GM19395 (cell line): ENCODE measurements at regions not wholly inside any gene's neighbourhood (a gene's known extent, or its start where the extent isn't known, plus 50 kb on each side); places are given as distances from the start of the nearest gene placed in this dataset.

ENCODE experiments used
- ATAC-seq: cut with Tn5 transposase; IDR thresholded peaks from one replicate; pipeline ENCODE4 v1.9.1; 2021; ENCODE audit warnings: mild to moderate bottlenecking, moderate library complexity; ENCODE audit not compliant: unreplicated experiment

DNA sequence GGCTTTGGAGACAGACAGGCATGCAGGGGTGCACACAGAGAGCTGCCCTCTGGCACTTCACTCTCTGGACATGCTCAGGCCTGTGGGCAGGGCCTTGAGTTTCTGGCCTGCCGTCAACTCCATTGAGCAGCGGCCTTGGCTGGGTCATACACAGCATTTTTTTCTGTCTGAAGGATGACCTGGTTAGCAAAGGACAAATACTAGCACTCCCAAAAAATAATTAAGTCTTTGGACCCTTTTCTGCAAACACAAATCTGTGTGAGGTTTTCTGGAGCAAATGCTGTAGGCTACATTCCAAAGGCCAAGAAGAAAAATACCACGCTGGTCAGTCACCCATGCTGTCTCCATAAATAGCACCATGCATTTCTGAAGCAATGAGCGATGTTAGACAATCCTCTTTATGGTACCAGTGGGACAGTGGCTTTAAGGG is 124.7 kb upstream of the CTAGE1 start:
- ATAC-seq, result no peak

DNA sequence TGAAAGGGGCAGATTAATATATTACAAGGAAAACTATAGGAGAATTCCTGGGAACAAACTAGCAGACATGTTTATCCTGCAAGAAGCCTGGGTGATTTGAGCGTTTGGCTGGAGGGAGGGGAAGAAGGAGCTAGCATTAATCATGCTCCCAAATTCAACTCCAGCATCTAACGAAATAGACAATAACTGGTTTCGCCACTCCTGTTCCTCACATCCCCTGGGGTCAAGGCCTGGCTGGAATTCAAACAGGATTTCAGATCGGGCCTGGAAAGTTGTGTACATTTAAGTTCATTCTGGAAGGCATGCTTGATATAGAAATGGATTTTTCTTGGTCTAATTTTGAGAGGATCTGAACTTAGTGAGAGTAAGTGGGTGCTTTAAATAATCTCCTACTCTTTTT is 126.1 kb upstream of the CTAGE1 start:
- no peak for ATAC-seq

DNA sequence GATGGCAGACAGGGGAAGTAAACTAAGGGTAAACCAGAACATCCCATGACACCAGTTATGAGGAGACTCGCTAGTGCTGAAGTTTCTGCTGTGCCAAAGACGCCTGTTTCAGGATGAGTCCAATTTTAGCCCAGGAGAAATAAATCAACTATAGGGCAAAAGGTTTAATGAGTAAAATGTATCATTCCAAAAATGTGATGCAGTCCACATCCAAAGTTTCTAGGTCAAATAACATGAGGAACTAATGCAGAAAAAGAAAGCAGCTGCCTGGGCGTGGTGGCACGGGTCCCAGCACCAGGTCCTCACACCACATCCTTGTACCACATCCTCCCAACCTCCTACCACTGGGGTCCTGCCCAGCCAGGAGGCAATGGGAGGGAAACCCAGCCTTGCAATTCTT is 126.9 kb upstream of the CTAGE1 start:
- ATAC-seq, result no peak

DNA sequence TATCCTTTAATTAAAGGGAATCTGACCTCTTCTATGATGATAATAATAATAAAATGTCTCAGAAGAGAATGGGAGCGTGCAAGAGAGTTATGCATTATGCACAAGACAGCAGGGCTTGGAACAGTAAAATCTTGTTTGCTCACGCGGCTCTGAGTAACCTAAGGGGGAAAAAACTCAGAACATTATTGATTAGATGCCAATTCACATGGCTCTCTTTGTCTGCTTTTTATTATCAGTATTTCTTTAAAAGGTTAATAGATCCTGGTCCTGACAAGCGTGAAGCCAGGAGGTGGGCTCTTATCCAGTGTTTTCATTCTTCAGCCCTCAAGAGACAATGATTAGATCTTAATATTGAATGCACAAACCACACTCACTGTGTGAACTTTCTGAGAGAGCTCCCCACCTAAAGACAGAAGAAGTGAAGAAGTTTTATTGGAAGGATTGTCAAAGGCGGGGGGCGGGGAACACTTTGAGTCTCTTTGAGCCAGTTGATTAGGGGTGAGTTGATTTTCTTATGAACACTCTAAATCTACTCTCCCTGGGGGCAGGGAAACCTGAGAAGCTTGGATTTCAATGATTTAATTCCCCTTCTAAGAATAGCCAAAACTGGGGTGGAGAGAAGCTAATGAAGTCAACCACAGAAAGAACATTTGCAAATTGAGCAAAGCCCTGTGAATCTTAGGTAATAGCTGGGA is 127.5 kb upstream of the CTAGE1 start:
- no peak for ATAC-seq

DNA sequence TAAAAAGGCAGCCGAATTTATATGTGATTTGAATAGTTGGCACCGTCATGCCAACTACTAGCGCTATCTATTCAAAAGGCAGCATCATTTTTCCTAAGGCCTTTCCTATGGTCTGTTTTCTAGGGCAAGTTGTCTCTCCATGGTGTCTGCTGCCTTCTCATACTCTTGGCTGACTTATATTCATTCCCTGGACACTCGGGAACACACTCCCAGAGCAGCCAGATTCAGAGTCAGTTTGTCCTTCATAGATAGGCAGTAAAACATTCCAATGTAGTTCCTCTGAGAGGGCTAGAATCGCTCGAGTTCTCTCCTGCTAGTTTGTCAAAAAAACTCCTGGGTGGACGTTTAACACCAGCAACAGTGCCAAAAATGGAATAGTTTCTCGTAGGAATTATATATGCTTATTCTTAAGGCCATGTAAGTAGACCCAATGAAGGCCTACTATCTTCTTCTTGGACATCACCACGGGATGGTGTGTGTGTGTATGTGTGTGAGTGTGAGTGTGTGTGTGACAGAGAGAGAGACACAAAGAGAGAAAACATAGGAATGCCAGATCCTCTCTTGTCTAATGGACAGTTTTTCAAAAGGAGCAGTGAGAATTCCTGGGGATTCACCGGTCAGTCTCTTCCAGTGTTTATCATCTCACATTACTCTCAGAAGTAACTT is 129.3 kb upstream of the CTAGE1 start:
- ATAC-seq, result no peak

DNA sequence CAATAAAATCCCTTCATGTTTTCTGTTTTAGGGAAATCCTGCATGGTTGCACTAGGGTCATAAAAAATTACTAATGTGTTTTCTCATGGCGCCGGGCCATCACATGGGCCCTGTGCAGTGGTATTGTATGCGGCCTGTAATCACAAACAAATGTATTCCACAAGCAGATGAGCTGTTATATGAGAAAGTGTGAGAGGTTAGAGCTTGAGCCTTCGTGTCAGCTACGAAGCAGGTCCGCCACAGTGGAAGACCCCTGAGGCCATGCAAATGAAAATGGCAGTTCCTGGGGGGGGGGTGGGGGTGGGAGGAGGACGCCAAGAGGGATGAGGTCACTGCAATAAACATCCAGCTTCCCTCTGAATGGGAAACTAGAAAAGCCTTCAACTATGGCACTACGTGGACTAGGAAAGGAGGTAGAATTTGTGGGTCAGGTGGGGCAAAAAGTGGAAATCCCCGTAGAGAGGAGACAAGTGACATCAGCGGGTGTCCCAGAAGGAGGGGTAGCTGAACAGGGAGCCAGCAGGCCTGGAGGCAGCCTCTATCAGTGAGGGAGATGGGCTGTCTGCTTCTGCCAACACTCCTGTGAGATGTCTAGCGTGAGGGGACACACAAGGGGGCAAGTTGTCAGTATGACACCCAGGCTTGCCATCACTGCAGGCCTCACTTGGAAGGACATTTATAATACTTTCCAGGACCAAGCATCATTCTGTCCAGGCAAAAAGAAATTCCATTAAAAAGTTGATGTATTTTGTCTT is 130.3 kb upstream of the CTAGE1 start:
- no peak for ATAC-seq

DNA sequence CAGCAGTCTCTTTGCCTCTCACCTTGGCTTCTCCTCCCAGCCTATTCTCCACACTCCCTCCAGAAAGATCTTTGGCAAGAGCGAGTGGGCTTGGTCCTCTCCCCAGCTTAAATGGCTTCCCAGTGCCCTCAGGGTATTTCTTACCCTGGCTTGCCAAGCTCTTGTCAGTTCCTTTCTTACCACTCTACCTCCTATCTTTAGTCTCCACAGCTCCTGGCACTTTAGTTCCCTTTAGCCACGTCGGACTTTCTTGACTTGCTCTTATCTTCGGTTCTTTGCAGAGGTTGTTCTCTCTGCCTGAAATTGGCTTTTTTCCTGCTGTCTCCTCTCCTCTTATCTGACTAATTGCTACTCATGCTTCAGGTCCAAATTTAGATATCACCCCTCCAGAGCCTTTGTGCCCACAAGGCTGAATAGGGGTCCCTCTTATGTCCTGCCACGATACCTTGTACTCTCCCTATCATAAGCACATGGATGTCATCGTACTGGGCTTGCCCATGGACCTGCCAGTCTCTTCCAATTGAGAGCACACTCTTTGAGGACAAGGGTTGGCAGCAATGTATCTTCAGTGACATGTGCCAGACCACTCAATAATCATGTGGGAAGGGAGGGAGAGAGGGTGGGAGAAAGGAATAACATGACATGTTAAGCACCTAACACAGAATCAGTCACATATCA is 131.7 kb upstream of the CTAGE1 start:
- ATAC-seq, result no peak

DNA sequence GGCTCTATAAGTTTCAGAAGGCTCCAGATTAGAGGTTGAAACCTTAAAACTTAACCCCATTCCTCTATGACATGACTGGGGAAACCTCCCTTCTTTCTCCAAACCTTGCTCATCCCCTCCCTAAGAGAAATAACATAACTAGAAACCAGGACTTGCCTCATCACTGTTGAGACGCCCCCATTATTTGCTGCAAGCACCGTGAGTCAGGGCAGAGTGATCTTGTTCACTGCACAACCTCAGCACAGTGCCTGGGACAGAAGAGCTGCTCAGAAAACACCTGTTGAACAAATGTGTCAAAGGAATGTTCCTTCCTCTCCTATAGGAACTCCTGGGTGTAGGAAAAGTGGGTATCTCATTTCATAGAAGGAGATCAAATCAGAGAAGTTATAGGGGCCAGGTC is 132.7 kb upstream of the CTAGE1 start:
- ATAC-seq, result no peak

DNA sequence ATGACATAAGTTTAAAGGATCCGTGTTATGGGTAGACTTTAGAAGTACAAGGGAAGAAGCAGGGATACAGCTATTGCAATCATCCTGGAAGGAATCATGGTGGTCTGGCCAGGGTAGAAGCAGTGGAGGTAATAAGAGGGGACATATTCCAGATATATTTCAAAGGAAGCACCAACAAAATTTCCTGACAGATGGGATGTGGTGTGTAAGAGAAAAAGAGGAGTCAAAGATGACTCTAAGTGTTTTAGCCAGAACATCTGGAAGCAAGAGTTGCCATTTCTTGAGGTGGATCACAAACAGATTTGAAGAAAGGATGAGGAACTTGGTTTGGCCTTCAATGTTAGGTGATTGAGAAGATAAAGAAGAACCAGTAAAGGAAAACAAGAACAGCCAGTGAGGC is 133.1 kb upstream of the CTAGE1 start:
- ATAC-seq, result no peak

DNA sequence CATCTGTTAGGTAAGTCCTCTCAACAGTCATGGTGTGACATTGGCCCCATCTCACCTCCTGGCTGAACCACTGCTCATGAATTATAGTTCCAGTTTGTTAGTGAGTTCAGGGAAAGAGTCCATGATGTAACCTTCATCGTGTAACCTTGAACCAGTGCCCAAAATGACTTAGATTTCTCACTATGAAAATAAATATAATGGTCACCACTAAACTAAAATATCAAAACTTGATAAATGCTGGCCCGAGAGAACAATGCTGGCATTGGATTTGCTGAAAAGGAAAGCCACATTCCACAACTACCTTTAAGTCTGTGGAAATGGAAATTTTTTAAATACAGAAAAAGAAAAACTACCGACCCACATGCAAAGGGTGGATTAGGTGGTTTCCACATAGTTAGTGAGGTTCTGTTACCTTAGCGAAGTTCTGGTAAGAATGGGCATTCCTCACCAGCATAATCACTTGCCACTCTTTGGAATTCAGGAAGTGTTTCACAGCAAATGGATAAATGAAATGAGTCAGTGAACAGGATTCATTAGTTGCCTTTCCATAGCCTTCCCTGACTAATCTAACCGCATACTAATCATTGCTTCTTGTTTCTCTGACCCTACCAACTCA is 133.9 kb upstream of the CTAGE1 start:
- ATAC-seq, result no peak

DNA sequence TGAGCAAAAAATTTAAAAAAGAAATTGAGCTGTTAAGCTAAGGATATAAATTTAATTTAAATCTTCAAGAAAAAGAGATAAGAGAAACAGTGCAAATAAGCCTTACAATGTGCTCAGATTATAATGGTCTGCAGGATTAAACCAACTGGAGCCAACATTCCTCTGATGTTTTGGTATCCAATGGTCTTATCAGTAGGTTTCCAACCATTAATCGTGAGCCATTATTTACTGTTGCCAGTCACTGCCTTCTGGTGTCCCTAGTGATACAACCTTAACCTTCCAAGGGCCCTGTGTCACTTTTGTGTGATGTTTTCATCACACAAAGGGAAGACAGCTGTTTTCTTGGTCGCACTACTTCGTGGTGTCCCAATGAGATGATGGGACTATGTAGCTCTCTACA is 134.5 kb upstream of the CTAGE1 start:
- no peak for ATAC-seq

DNA sequence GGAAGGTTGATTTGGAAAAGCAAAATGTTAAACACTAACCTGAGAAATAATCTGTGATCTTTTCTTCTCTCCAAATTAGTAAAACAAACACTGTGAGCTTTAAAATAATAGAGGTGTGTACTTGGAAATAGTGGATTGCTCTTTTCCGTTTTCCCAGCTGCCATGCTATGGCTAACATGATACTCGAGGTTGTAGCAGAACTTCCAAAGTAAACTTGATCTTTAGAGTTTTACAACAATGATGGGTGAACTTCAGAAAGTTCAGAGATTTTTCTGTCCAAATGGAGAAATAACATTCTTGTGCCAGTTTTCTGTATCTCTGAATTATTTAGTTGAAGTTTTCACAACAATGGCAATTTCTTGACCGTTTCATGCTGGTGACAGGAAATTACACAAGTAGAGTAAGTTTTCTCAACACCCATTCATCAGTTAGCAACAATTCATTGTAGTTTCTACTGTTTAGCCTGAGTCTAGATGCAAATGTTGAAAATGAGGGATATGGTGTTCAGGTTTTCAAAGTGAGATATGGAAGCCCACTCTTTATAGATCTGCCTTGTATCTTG is 135.3 kb upstream of the CTAGE1 start:
- ATAC-seq, result no peak

DNA sequence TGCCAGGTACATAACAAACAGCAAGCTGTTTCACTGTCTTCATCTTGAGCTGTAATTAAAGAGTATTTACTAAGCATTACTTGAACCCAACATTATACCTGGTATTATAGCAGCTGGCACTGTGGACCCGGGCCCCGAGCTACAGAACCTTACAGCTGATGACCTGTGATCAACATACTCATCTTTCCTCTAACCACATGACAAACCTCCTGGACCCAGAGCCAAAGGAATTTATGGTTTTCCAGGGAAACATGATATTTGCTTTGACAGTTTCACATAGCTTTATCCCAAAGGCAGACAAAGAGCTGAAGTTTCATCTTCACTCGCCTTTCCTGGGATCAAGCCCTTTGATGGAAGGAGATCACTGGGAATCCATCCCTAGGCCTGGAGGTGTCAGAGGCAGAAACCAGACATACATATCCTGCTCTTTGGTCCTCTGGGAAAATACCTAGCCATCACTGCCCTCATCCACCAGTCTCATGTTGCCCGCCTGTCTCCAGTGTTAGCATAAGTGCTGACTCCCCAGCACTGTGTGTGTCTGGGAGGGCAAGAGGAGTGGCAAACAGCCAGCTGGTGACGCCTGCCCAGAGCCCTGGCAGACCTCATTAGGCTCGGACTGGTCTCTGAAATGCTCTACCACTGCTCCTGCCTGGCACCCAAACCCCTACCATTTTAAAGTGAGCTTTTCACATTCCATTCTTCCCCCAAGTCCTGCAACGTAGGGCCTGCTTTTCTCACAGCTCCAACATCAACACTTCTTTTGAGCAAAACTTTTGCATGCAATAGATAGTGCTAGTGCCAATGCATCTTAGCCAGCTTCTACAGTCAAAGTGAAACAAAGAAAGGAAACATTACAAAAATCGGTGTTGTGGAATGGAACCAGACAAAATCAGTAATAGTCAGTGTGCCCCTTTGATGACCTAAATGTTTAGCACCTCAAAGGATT is 138.8 kb upstream of the CTAGE1 start:
- ATAC-seq, result no peak

DNA sequence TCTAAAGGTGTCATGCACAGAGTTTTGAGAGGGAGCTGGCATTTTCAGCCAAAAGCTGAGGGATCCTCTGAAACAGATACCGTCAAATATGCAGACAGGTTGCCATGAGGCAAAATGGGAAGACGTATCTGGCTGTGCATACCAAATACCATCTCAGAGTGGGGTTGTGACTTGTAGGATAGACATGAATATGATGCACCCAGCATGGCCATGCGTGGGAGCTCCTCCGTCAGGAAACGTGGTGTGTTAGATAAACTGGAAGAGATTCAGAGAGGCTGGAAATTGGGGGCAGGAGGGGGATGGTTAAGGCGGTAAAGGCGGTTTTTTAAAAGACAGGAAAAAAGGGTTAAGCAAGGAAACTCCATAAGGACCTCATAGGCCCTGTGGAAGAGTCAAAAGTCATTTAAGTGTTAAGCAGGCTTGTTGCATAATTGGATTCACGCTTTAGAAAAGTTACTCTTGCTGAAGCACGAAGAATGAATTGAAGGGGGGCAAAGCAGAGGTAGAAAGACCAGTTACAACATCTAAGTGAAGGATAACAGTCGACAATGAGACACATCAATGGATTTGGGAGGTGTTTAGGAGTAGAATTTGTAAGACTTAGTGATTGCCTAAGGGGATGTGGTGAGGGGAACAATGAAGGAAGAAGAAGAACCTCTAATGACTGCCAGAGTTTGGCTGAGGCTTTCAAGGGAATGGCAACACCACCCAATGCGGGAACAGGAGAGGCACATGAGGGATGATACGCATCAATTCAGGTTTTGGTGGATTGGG is 139.6 kb upstream of the CTAGE1 start:
- ATAC-seq, result no peak

DNA sequence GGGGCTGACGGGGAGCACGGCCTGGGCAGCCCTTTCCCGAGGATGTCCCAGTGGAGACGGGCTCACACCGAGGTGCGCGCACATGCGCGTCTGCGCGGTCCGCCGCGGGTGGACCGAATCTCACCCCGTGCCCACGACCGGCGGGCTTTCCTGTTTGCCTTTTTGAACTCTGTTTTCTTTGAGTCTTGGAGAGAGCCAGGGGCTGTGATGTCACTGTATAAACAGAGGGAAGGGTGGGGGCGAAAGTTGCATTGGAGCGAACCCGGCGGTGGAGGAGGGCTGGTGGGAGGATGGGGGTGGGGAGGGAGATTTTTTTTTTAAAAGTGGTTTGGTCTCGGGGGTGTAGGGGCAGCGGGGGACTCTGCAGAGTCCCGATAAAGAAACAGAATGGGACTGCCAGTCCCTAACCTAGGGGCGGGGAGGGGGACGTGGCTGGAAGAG is 141.2 kb upstream of the CTAGE1 start:
- ATAC-seq, result no peak

DNA sequence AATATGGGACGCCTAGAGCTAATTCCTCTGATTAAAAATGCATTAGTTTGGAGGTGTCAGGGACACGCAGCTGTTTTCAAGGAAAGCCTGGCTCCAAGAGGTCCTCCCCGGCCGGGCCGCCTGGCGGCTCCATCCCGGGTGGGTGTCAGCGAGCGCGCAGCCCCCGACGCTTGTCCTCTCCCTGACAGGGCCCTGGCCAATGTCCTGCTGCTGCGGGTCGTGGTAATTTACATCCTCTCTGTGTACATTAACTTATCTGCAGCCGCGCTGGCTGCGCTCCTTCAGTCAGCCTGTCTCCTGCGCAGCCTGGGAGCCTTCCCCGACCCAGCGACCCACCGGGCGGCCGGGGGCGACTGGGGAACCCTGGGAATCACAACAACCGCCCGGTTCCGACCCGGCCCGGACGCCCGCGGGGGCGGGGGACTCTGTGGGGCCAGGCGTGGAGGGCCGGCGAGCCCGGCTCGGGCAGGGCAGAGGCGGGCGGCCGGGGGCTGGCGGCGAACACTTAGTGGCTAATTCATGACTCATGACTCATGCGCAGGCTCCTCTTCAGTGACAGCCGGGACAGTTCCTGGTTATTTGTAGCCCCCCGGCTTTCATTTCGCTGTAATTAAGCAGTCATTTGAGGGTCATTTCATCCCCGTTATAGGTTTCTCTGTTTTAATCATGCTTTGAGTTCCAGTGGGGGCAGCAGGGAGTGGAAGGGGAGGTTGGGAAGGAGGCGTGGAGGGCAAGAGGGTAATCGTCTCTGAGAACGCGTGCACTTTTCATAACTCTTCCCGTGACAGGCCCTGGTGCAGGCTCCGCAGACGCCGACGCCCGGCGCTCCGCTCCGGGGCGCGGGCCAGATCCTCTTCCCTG is 141.9 kb upstream of the CTAGE1 start:
- no peak for ATAC-seq

DNA sequence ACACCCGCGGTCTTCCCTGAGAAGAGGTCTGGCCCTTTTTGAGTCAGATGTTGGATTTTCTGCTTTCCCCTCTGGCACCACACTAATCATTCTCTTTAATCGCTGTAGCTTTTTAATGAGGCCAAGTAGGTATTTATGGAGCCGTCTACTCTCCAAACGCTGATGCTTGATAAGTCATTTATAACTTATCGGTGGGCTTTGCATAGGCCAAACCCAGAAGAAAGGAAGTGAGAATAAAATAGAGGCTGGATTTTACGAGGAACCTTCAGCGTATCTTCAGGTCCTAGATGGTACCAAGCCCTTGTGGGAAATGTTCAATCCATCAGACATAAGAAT is 142.5 kb upstream of the CTAGE1 start:
- ATAC-seq, result no peak

DNA sequence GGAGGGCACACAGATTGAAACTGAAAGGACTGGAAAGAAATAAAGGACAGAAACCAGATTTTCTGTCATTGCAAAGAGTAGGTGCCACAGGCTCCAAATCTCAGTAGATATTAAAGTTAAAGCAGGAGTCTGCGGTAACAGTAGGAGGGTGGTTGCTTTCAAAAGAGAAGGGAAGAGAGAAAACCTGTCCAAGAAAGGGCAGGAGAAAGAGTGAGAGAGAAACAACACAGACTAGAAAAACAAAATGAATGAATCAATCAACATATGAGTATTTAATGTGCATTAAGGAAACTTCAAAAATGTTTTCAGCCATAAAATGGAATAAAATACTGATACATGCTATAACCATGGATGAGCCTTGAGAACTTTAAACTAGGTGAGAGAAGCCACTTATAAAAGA is 143.1 kb upstream of the CTAGE1 start:
- ATAC-seq, result no peak
